Mammary epithelial cell (primary cell): ENCODE measurements at regions not wholly inside any gene's neighbourhood (a gene's known extent, or its start where the extent isn't known, plus 50 kb on each side); places are given as distances from the start of the nearest gene placed in this dataset.

Source experiments
- CTCF ChIP-seq, 2 donors: IDR thresholded peaks in 1 of 2; conservative IDR thresholded peaks in 1 of 2; 2 replicates each; pipeline ENCODE4 v1.5.1; 2011 to 2012; ENCODE audit warnings: inconsistent platforms in 2 of 2, low read length in 2 of 2, mild to moderate bottlenecking in 2 of 2, control low read depth in 1 of 2, low read depth in 1 of 2; ENCODE audit not compliant: insufficient read depth in 1 of 2; ENCODE audit errors: extremely low read depth in 1 of 2
- EZH2 ChIP-seq: IDR thresholded peaks from 2 replicates; pipeline ENCODE4 v1.6.1; 2012; ENCODE audit warnings: low read length, inconsistent platforms, borderline replicate concordance

- TF ChIP-seq CTCF (conservative IDR thresholded peaks at IDR 0.05 in 1 of 2, IDR thresholded peaks at IDR 0.05 in 1 of 2; ENCODE audit: extremely low read depth in 1 of 2, insufficient read depth in 1 of 2, low read depth in 1 of 2, low read length in 2 of 2) (no peak), EZH2 (no peak)
These were observed 855.2 kb downstream of the MAT2B start for GRCh38 chr5:164360589-164360988.
